ENCODE measurements at regions not wholly inside any gene's neighbourhood (a gene's known extent, or its start where the extent isn't known, plus 50 kb on each side); places are given as distances from the start of the nearest gene placed in this dataset.

GRCh38 chr18:56407646-56408180, 230.7 kb downstream of the TXNL1 start:
- Histone ChIP-seq H3K27ac (ENCODE audit: low read depth, low read length, poor library complexity, severe bottlenecking) (no peak overlapping the region), H3K9ac (ENCODE audit: low read length) (no peak overlapping the region), H3K9me3 (ENCODE audit: low read length) (no peaks in the 10 kb centered on the region), H3K4me1 (ENCODE audit: insufficient read depth, low read length, severe bottlenecking) (no peaks in the 10 kb centered on the region), H3K4me2 (ENCODE audit: low read length) (no peak overlapping the region), H3K4me3 (ENCODE audit: low read depth, low read length, poor library complexity, severe bottlenecking) (no peak overlapping the region), H4K20me1 (ENCODE audit: insufficient read depth, low read length) (no peaks in the 10 kb centered on the region), H3K36me3 (ENCODE audit: insufficient read depth, low read length) (no peaks in the 10 kb centered on the region), H3F3A (ENCODE audit: insufficient read depth, low read length) (no peaks in the 10 kb centered on the region), H3K9me2 (ENCODE audit: low read depth, low read length) (no peaks in the 10 kb centered on the region), H3K79me2 (ENCODE audit: insufficient read depth, low read length) (no peaks in the 10 kb centered on the region), H3K27me3 (ENCODE audit: insufficient read depth, low read length) (no peaks in the 10 kb centered on the region), H2AFZ (ENCODE audit: low read length) (no peak overlapping the region)
- TF ChIP-seq CTCF (IDR thresholded peaks at IDR 0.05; ENCODE audit: low read length) (no peak), EZH2 (IDR thresholded peaks at IDR 0.05; ENCODE audit: borderline replicate concordance, low read length) (no peak)

GRCh38 chr18:56402872-56403516, 235.4 kb downstream of the TXNL1 start:
- H3K4me1 ChIP-seq (ENCODE audit: insufficient read depth, low read length, severe bottlenecking), result no peaks in the 10 kb centered on the region
- H3K9ac ChIP-seq (ENCODE audit: low read length), result no peak overlapping the region
- TF ChIP-seq EZH2 (IDR thresholded peaks at IDR 0.05; ENCODE audit: borderline replicate concordance, low read length), result no peak
- no peak for TF ChIP-seq CTCF (IDR thresholded peaks at IDR 0.05; ENCODE audit: low read length)
- no peaks in the 10 kb centered on the region for H3K79me2 ChIP-seq (ENCODE audit: insufficient read depth, low read length)
- H4K20me1 ChIP-seq (ENCODE audit: insufficient read depth, low read length), result no peaks in the 10 kb centered on the region
- H3K4me3 ChIP-seq (ENCODE audit: low read depth, low read length, poor library complexity, severe bottlenecking), result no peak overlapping the region
- no peak overlapping the region for H3K27ac ChIP-seq (ENCODE audit: low read depth, low read length, poor library complexity, severe bottlenecking)
- H3K36me3 ChIP-seq (ENCODE audit: insufficient read depth, low read length), result no peaks in the 10 kb centered on the region
- H3K27me3 ChIP-seq (ENCODE audit: insufficient read depth, low read length), result no peaks in the 10 kb centered on the region
- H3F3A ChIP-seq (ENCODE audit: insufficient read depth, low read length), result no peaks in the 10 kb centered on the region
- no peak overlapping the region for H3K4me2 ChIP-seq (ENCODE audit: low read length)
- H3K9me3 ChIP-seq (ENCODE audit: low read length), result no peaks in the 10 kb centered on the region
- H2AFZ ChIP-seq (ENCODE audit: low read length), result no peak overlapping the region
- no peaks in the 10 kb centered on the region for H3K9me2 ChIP-seq (ENCODE audit: low read depth, low read length)

- no peak overlapping the region for H2AFZ ChIP-seq (ENCODE audit: low read length)
- H3K36me3 ChIP-seq (ENCODE audit: insufficient read depth, low read length), result no peaks in the 10 kb centered on the region
- TF ChIP-seq CTCF (IDR thresholded peaks at IDR 0.05; ENCODE audit: low read length) (no peak), EZH2 (IDR thresholded peaks at IDR 0.05; ENCODE audit: borderline replicate concordance, low read length) (no peak)
Observed at GRCh38 chr18:56393870-56394269, 244.5 kb downstream of the TXNL1 start.

More at GRCh38 chr18:56393870-56394269, 244.5 kb downstream of the TXNL1 start:
- H3K27ac ChIP-seq (ENCODE audit: low read depth, low read length, poor library complexity, severe bottlenecking), result no peak overlapping the region
- no peak overlapping the region for H3K4me3 ChIP-seq (ENCODE audit: low read depth, low read length, poor library complexity, severe bottlenecking)
- H3K9ac ChIP-seq (ENCODE audit: low read length), result no peak overlapping the region
- no peaks in the 10 kb centered on the region for H3K9me3 ChIP-seq (ENCODE audit: low read length)
- H3K27me3 ChIP-seq (ENCODE audit: insufficient read depth, low read length), result no peaks in the 10 kb centered on the region
- H3K79me2 ChIP-seq (ENCODE audit: insufficient read depth, low read length), result no peaks in the 10 kb centered on the region
- H3K4me2 ChIP-seq (ENCODE audit: low read length), result no peak overlapping the region
- no peaks in the 10 kb centered on the region for H4K20me1 ChIP-seq (ENCODE audit: insufficient read depth, low read length)
- no peaks in the 10 kb centered on the region for H3F3A ChIP-seq (ENCODE audit: insufficient read depth, low read length)
- no peaks in the 10 kb centered on the region for H3K4me1 ChIP-seq (ENCODE audit: insufficient read depth, low read length, severe bottlenecking)
- no peaks in the 10 kb centered on the region for H3K9me2 ChIP-seq (ENCODE audit: low read depth, low read length)

Data from OCI-LY1 (cell line).